Lung (tissue), 11 donors: ENCODE measurements at regions not wholly inside any gene's neighbourhood (a gene's known extent, or its start where the extent isn't known, plus 50 kb on each side); places are given as distances from the start of the nearest gene placed in this dataset.

Experiments used
- ATAC-seq: fragments of 200-7000 bp; cut with Tn5 transposase; one replicate; pipeline ENCODE4 v1.9.1; 2020; ENCODE audit warnings: moderate number of reproducible peaks; ENCODE audit not compliant: insufficient read depth, low FRiP score
- DNase-seq, 3 donors: peaks; one replicate each; pipeline ENCODE4 v3.0.0-alpha.2; 2013 to 2017
- H3K27ac ChIP-seq, 2 donors: one replicate each; pipeline ENCODE4 v1.5.1; 2013; ENCODE audit warnings: mild to moderate bottlenecking in 2 of 2, moderate library complexity in 2 of 2, control low read depth in 1 of 2, inconsistent platforms in 1 of 2, low read depth in 1 of 2, low read length in 1 of 2
- H3K27me3 ChIP-seq, 3 donors: one replicate each; pipeline ENCODE4 v1.5.1; 2013; ENCODE audit warnings: low read length in 2 of 3; ENCODE audit not compliant: control insufficient read depth in 3 of 3, insufficient read depth in 3 of 3
- H3K36me3 ChIP-seq, 4 donors: one replicate each; pipeline ENCODE4 v1.5.1; 2013; ENCODE audit warnings: low read length in 4 of 4, mild to moderate bottlenecking in 1 of 4, moderate library complexity in 1 of 4; ENCODE audit not compliant: control insufficient read depth in 4 of 4, insufficient read depth in 4 of 4
- H3K4me1 ChIP-seq, 5 donors: one replicate each; pipeline ENCODE4 v1.5.1; 2013; ENCODE audit warnings: low read length in 5 of 5, mild to moderate bottlenecking in 2 of 5, moderate library complexity in 1 of 5; ENCODE audit not compliant: control insufficient read depth in 5 of 5, insufficient read depth in 5 of 5
- H3K4me3 ChIP-seq: one replicate; pipeline ENCODE4 v1.5.1; 2013; ENCODE audit warnings: mild to moderate bottlenecking, control low read depth, moderate library complexity
- H3K9ac ChIP-seq, 2 donors: one replicate each; pipeline ENCODE4 v1.5.1; 2013; ENCODE audit warnings: low read length in 2 of 2, control low read depth in 1 of 2; ENCODE audit not compliant: insufficient read depth in 1 of 2
- H3K9me3 ChIP-seq, 4 donors: one replicate each; pipeline ENCODE4 v1.5.1; 2013; ENCODE audit warnings: low read length in 3 of 4, mild to moderate bottlenecking in 1 of 4, moderate library complexity in 1 of 4; ENCODE audit not compliant: control insufficient read depth in 4 of 4, insufficient read depth in 3 of 4
- CTCF ChIP-seq: IDR thresholded peaks from 2 replicates; pipeline ENCODE4 v1.5.1; 2012; ENCODE audit warnings: mild to moderate bottlenecking; ENCODE audit errors: control extremely low read depth, extremely low read depth
- WGBS, 2 donors: extraction: QIAGEN DNeasy Blood & Tissue Kit; methylation state at CpG; one replicate each; pipeline ENCODE4 v1.1.7; 2013; 5-methylcytosine and 5-hydroxymethylcytosine counted together
- donor health status: control.
- donor health status: control.
- donor health status: Bipolar disorder and iron deficiency.
- donor health status: healthy.
- donor health status: DM: yes; HTN: yes; CAD: no.

GRCh38 chr18:45330170-45330594, 285.1 kb upstream of the SLC14A2 start:
- Histone ChIP-seq H3K9me3 (no peaks in the 10 kb centered on the region), H3K27me3 (no peaks in the 10 kb centered on the region), H3K4me1 (peaks cover 0 to 14% (median under 1%) of the 10 kb centered on the region in 5 donors), H3K4me3 (no peak overlapping the region), H3K27ac (no peak overlapping the region), H3K36me3 (no peaks in the 10 kb centered on the region), H3K9ac (no peak overlapping the region)
- ATAC-seq: peak; percentile 66
- TF ChIP-seq CTCF: no peak
- WGBS, 2 donors: 67 to 87% methylated on average over 2 of the region's 2 CpGs
- peak in 2 of 3 donors; percentile 18 to 30 for DNase-seq

GRCh38 chr18:45332871-45333270, 282.4 kb upstream of the SLC14A2 start:
- TF ChIP-seq CTCF: no peak
- Histone ChIP-seq H3K27me3 (no peaks in the 10 kb centered on the region), H3K27ac (no peak overlapping the region), H3K9me3 (no peaks in the 10 kb centered on the region), H3K36me3 (no peaks in the 10 kb centered on the region), H3K4me1 (peaks cover 0 to 14% (median 0%) of the 10 kb centered on the region in 5 donors), H3K9ac (no peak overlapping the region), H3K4me3 (no peak overlapping the region)
- 86 to 100% methylated on average over 1 of the region's 1 CpG for WGBS, 2 donors
- no peak for DNase-seq
- no peak for ATAC-seq

GRCh38 chr18:45334191-45334590, 281.1 kb upstream of the SLC14A2 start:
- no peak for TF ChIP-seq CTCF
- Histone ChIP-seq H3K27ac (no peak overlapping the region), H3K4me3 (no peak overlapping the region), H3K4me1 (peaks cover 0 to 2% (median 0%) of the 10 kb centered on the region in 5 donors), H3K9ac (no peak overlapping the region), H3K27me3 (no peaks in the 10 kb centered on the region), H3K9me3 (no peaks in the 10 kb centered on the region), H3K36me3 (no peaks in the 10 kb centered on the region)
- ATAC-seq: no peak
- 31 to 71% methylated on average over 1 of the region's 1 CpG for WGBS, 2 donors
- DNase-seq: peak in 1 of 3 donors; percentile 4
